ENCODE measurements at regions not wholly inside any gene's neighbourhood (a gene's known extent, or its start where the extent isn't known, plus 50 kb on each side); places are given as distances from the start of the nearest gene placed in this dataset.

- TF ChIP-seq, protein P1, sequence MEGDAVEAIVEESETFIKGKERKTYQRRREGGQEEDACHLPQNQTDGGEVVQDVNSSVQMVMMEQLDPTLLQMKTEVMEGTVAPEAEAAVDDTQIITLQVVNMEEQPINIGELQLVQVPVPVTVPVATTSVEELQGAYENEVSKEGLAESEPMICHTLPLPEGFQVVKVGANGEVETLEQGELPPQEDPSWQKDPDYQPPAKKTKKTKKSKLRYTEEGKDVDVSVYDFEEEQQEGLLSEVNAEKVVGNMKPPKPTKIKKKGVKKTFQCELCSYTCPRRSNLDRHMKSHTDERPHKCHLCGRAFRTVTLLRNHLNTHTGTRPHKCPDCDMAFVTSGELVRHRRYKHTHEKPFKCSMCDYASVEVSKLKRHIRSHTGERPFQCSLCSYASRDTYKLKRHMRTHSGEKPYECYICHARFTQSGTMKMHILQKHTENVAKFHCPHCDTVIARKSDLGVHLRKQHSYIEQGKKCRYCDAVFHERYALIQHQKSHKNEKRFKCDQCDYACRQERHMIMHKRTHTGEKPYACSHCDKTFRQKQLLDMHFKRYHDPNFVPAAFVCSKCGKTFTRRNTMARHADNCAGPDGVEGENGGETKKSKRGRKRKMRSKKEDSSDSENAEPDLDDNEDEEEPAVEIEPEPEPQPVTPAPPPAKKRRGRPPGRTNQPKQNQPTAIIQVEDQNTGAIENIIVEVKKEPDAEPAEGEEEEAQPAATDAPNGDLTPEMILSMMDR (IDR thresholded peaks at IDR 0.05; ENCODE audit: borderline replicate concordance, extremely low read depth, low read length, poor library complexity, severe bottlenecking): no peak
- no peak for TF ChIP-seq EZH2 (IDR thresholded peaks at IDR 0.05; ENCODE audit: borderline replicate concordance, low read depth, low read length, severe bottlenecking)
These were observed 576.9 kb upstream of the B3GALT2 start for GRCh38 chr1:193763266-193763665.
